ENCODE measurements at regions not wholly inside any gene's neighbourhood (a gene's known extent, or its start where the extent isn't known, plus 50 kb on each side); places are given as distances from the start of the nearest gene placed in this dataset.

- Histone ChIP-seq H3K9me3 (ENCODE audit: low read length) (peaks cover 4% of the 10 kb centered on the region), H4K20me1 (ENCODE audit: insufficient read depth) (no peaks in the 10 kb centered on the region), H3K36me3 (ENCODE audit: insufficient read depth, low read length) (no peaks in the 10 kb centered on the region), H3F3A (ENCODE audit: insufficient read depth, low read length, poor library complexity, severe bottlenecking) (no peaks in the 10 kb centered on the region), H3K9me2 (ENCODE audit: insufficient read depth, low read length) (no peaks in the 10 kb centered on the region), H3K79me2 (replicated peaks; ENCODE audit: insufficient read depth, low read length) (no peaks in the 10 kb centered on the region), H3K4me2 (ENCODE audit: low read length) (no peak overlapping the region), H3K4me3 (ENCODE audit: low read length) (no peak overlapping the region), H3K27ac (ENCODE audit: low read length) (no peak overlapping the region), H3K9ac (ENCODE audit: low read length) (no peak overlapping the region), H3K27me3 (ENCODE audit: insufficient read depth, low read depth, low read length) (no peaks in the 10 kb centered on the region), H2AFZ (ENCODE audit: low read depth, low read length) (no peak overlapping the region)
- TF ChIP-seq POLR2AphosphoS5 (IDR thresholded peaks at IDR 0.05) (no peak), EZH2 (IDR thresholded peaks at IDR 0.05; ENCODE audit: borderline replicate concordance, insufficient read depth, low read length, poor library complexity, severe bottlenecking) (no peak), REST (IDR thresholded peaks at IDR 0.05; ENCODE audit: borderline replicate concordance) (no peak), MXI1 (conservative IDR thresholded peaks at IDR 0.05; ENCODE audit: poor library complexity, severe bottlenecking) (no peak), TAF1 (IDR thresholded peaks at IDR 0.05; ENCODE audit: low read depth) (no peak), SMC3 (conservative IDR thresholded peaks at IDR 0.05; ENCODE audit: poor library complexity) (no peak), CTCF (IDR thresholded peaks at IDR 0.05; ENCODE audit: poor library complexity, severe bottlenecking) (no peak), EP300 (conservative IDR thresholded peaks at IDR 0.05; ENCODE audit: poor library complexity, severe bottlenecking) (no peak), RAD21 (conservative IDR thresholded peaks at IDR 0.05) (no peak)
Measured at GRCh38 chr1:5444396-5444795, 547.8 kb downstream of the NPHP4 start.

GRCh38 chr1:5436808-5437207, 555.4 kb downstream of the NPHP4 start:
- H4K20me1 ChIP-seq (ENCODE audit: insufficient read depth) = no peaks in the 10 kb centered on the region
- no peak overlapping the region for H2AFZ ChIP-seq (ENCODE audit: low read depth, low read length)
- H3K9ac ChIP-seq (ENCODE audit: low read length) = no peak overlapping the region
- H3K9me3 ChIP-seq (ENCODE audit: low read length) = no peaks in the 10 kb centered on the region
- no peaks in the 10 kb centered on the region for H3K9me2 ChIP-seq (ENCODE audit: insufficient read depth, low read length)
- H3K79me2 ChIP-seq (replicated peaks; ENCODE audit: insufficient read depth, low read length) = no peaks in the 10 kb centered on the region
- H3K4me2 ChIP-seq (ENCODE audit: low read length) = no peak overlapping the region
- no peaks in the 10 kb centered on the region for H3K36me3 ChIP-seq (ENCODE audit: insufficient read depth, low read length)
- TF ChIP-seq TAF1 (IDR thresholded peaks at IDR 0.05; ENCODE audit: low read depth) (no peak), REST (IDR thresholded peaks at IDR 0.05; ENCODE audit: borderline replicate concordance) (no peak), SMC3 (conservative IDR thresholded peaks at IDR 0.05; ENCODE audit: poor library complexity) (no peak), MXI1 (conservative IDR thresholded peaks at IDR 0.05; ENCODE audit: poor library complexity, severe bottlenecking) (no peak), EP300 (conservative IDR thresholded peaks at IDR 0.05; ENCODE audit: poor library complexity, severe bottlenecking) (no peak), CTCF (IDR thresholded peaks at IDR 0.05; ENCODE audit: poor library complexity, severe bottlenecking) (no peak), RAD21 (conservative IDR thresholded peaks at IDR 0.05) (no peak), EZH2 (IDR thresholded peaks at IDR 0.05; ENCODE audit: borderline replicate concordance, insufficient read depth, low read length, poor library complexity, severe bottlenecking) (no peak), POLR2AphosphoS5 (IDR thresholded peaks at IDR 0.05) (no peak)
- H3K27me3 ChIP-seq (ENCODE audit: insufficient read depth, low read depth, low read length) = no peaks in the 10 kb centered on the region
- no peak overlapping the region for H3K4me3 ChIP-seq (ENCODE audit: low read length)
- no peak overlapping the region for H3K27ac ChIP-seq (ENCODE audit: low read length)
- no peaks in the 10 kb centered on the region for H3F3A ChIP-seq (ENCODE audit: insufficient read depth, low read length, poor library complexity, severe bottlenecking)
